Dendritic cell treated with granulocyte-macrophage colony-stimulating factor and Interleukin-4, amounts not matched to agents 40 ng/mL and 50 ng/mL, for 4 days (primary cell): ENCODE measurements at regions not wholly inside any gene's neighbourhood (a gene's known extent, or its start where the extent isn't known, plus 50 kb on each side); places are given as distances from the start of the nearest gene placed in this dataset.

Experiments used
- H3K27ac Mint-ChIP-seq: one replicate; pipeline ENCODE4 v1.8.0; 2022; ENCODE audit warnings: mild to moderate bottlenecking, mixed read lengths
- H3K27me3 Mint-ChIP-seq: one replicate; pipeline ENCODE4 v1.8.0; 2022; ENCODE audit warnings: mild to moderate bottlenecking, mixed read lengths
- H3K36me3 Mint-ChIP-seq: one replicate; pipeline ENCODE4 v1.8.0; 2022; ENCODE audit warnings: low read depth, mixed read lengths
- H3K4me1 Mint-ChIP-seq: one replicate; pipeline ENCODE4 v1.8.0; 2022; ENCODE audit warnings: low read depth, mixed read lengths
- H3K4me3 Mint-ChIP-seq: one replicate; pipeline ENCODE4 v1.8.0; 2022; ENCODE audit warnings: mild to moderate bottlenecking, moderate library complexity, mixed read lengths
- H3K9me3 Mint-ChIP-seq: one replicate; pipeline ENCODE4 v1.8.0; 2022; ENCODE audit warnings: mixed read lengths
- intact Hi-C: fragments of 100-400 bp; cut with micrococcal nuclease; formaldehyde crosslinking; loops from one replicate; pipeline ENCODE4 v1.15.0; 2022

DNA sequence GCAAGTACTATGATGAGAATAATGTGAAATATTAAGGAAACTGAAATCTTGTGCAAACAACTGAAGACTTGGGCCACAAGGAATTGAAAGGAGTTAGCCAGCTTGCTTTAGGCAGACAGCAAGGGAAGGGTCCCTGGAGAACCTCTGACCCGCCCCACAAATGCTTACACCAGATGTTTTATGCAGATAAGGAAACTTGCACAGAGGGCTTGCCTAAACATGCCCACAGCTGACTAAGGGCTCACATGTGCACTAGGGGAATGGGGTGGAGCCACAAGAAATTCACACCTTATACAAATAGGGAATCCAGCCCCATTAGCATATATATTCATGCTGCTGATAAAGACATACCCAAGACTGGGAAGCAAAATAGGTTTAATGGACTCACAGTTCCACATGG lies 86.1 kb upstream of the CYYR1 start:
- intact Hi-C loops: no loop called here
- Mint-ChIP-seq H3K27me3 (no peaks in the 10 kb centered on the region), H3K36me3 (no peaks in the 10 kb centered on the region), H3K9me3 (peaks cover 21% of the 10 kb centered on the region), H3K4me3 (no peak overlapping the region), H3K27ac (no peak overlapping the region), H3K4me1 (no peaks in the 10 kb centered on the region)

DNA sequence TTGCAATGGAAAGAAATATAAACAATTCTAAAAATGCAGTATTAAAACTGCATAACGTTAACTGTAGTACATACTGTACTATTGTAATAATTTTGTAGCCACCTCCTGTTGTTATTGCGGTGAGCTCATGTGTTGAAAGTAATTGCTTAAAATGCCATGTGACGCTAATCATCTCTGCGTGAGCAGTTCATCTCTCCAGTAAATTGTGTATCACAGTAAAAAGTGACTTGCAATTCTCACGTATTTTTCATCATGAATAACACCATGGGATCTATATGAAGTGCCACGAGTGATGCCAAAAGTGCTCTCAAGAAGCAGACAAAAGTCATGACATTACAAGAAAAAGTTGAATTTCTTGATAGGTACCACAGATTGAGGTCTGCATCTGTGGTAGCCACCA lies 82.4 kb upstream of the CYYR1 start:
- Mint-ChIP-seq H3K9me3 (peaks cover 6% of the 10 kb centered on the region), H3K4me3 (no peak overlapping the region)

DNA sequence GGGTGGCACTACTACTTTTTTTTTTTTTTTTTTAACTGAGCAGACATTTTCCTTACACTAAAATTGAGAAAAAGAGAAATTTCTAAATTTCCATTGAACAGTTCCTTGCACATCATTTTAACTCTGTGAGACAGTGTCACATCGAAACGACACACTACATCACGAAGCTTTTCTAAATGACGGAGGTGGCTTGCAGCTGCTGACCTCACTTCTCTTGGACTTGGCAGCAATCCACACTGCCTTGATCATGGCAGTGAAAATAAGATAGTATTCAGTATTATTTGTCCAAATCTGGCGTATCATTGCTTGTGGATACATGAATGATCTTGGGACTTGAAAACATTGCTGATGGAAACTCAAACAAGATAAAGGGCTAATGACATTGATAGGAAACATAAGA lies 80.3 kb upstream of the CYYR1 start:
- H3K27ac Mint-ChIP-seq: no peak overlapping the region
- intact Hi-C loops: no loop called here
- H3K4me1 Mint-ChIP-seq: no peaks in the 10 kb centered on the region
- no peaks in the 10 kb centered on the region for H3K36me3 Mint-ChIP-seq
- peaks cover 8% of the 10 kb centered on the region for H3K9me3 Mint-ChIP-seq
- no peaks in the 10 kb centered on the region for H3K27me3 Mint-ChIP-seq
- H3K4me3 Mint-ChIP-seq: no peak overlapping the region

More for the DNA sequence above, 82.4 kb upstream of the CYYR1 start:
- Mint-ChIP-seq H3K27me3 (no peaks in the 10 kb centered on the region), H3K4me1 (no peaks in the 10 kb centered on the region), H3K27ac (no peak overlapping the region), H3K36me3 (no peaks in the 10 kb centered on the region)
- intact Hi-C loops: no loop called here

DNA sequence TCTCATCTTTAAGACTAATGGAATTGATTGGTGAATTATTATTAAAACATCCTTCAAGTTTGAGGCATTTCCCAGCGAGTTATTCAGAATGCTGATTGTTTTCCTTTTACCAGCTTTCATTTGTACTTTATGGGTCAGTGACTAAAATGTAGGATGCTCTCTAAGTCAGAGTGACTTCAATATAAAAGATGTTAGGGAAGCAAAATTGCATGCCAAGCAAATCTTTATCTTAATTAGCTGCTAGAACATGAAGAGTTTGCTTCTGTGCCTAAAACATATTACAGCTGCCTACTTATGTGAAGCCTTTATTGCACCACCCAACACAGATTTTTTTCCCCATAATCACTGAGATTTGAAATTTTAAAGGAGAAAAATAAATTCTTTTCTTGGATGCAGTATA lies 79.8 kb upstream of the CYYR1 start:
- intact Hi-C loops: no loop called here
- Mint-ChIP-seq H3K9me3 (peaks cover 8% of the 10 kb centered on the region), H3K27ac (no peak overlapping the region), H3K27me3 (no peaks in the 10 kb centered on the region), H3K4me1 (no peaks in the 10 kb centered on the region), H3K4me3 (no peak overlapping the region), H3K36me3 (no peaks in the 10 kb centered on the region)

DNA sequence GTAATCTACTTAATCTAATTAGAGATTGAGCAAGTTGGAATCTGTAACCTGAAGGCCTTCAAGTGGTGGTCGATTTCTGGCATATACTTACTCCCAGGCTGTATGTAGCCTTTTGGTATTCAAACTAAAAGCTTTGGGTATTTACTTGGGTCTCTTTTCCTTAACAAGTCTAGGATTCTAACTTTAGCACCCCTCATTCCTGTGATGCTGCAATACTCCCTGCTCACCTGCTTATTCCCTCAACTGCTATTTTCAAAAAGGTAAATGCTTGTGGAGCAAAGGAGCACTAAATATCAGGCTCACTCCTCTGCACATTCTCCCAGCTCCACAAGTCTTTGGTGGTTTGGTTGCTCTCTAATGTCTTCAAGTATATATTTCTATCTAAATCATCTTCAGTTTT lies 68.0 kb upstream of the CYYR1 start:
- Mint-ChIP-seq H3K4me3 (no peak overlapping the region), H3K36me3 (no peaks in the 10 kb centered on the region), H3K27ac (no peak overlapping the region), H3K27me3 (no peaks in the 10 kb centered on the region), H3K9me3 (peaks cover under 1% of the 10 kb centered on the region), H3K4me1 (no peaks in the 10 kb centered on the region)
- intact Hi-C loops: no loop called here

DNA sequence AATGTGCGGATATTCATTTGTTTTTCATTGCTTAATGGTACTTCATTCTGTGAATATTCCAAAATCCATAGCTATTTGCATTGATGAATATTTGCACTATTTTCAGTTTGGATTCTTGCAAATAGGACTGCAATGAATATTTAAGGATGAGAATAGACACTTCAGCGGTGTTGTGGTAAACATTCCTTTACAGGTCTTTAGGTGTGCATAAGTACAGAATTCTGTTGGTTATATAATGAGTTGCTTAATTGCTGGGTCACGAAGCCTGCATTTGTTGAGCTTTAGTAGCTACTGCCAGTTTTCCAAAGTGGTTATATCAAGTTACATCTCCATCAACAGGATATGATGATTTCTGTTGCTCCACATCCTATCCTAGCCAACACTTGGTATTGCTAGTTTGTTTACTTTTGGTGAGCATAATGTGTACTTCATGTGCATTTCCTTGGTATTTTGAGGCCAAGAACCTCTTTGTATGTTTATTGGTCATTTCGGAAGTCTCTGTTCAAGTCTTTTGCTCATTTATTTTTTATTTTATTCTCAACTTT lies 64.2 kb upstream of the CYYR1 start:
- no peaks in the 10 kb centered on the region for H3K27me3 Mint-ChIP-seq
- no peaks in the 10 kb centered on the region for H3K36me3 Mint-ChIP-seq
- H3K27ac Mint-ChIP-seq: no peak overlapping the region
- no peak overlapping the region for H3K4me3 Mint-ChIP-seq
- no peaks in the 10 kb centered on the region for H3K4me1 Mint-ChIP-seq
- intact Hi-C loops: no loop called here
- H3K9me3 Mint-ChIP-seq: peaks cover 6% of the 10 kb centered on the region

DNA sequence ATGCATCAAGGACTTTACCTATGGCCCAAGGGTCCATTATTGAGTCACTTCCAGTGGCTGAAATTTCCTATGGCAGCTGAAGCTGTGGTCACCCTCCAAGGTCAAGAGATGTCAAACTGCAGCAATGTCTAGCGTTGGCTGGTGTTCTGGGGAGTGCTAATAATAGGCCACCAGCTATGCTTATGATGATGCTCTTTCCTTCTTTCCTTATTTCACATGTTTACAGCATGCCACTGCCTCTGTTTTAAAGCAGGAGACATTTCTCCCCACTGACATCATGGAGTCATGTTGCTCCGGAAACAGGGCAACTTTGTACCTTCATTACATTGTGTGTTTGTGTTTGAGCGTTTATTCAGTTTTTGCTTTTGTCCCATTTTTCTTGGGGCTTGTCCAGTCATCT lies 62.6 kb upstream of the CYYR1 start:
- Mint-ChIP-seq H3K36me3 (no peaks in the 10 kb centered on the region), H3K4me3 (no peak overlapping the region)
- intact Hi-C loops: no loop called here

DNA sequence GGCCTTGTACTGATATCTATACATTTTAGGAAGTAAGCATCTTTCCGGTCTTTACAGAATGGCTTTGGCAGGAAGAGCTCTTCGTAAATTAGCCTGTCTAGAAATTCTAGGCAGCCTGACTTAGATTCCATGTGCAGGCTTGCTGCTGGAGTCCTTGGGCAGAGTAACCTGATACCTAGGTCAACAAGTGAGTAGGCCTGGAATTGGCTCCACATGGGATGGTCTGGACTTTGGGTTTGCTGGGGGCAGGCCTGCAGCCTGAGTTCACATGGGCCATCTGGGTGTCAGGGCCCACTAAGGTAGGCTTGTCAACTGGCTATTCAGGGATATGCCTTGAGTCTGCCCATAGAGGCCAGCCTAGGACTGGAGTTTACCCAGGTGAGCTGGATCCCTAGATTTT lies 59.6 kb upstream of the CYYR1 start:
- intact Hi-C loops: no loop called here
- H3K4me3 Mint-ChIP-seq: no peak overlapping the region
- H3K27me3 Mint-ChIP-seq: no peaks in the 10 kb centered on the region
- H3K9me3 Mint-ChIP-seq: peaks cover 16% of the 10 kb centered on the region
- no peaks in the 10 kb centered on the region for H3K36me3 Mint-ChIP-seq
- no peak overlapping the region for H3K27ac Mint-ChIP-seq
- no peaks in the 10 kb centered on the region for H3K4me1 Mint-ChIP-seq

More for the DNA sequence above, 62.6 kb upstream of the CYYR1 start:
- peaks cover 16% of the 10 kb centered on the region for H3K9me3 Mint-ChIP-seq
- no peaks in the 10 kb centered on the region for H3K27me3 Mint-ChIP-seq
- H3K4me1 Mint-ChIP-seq: no peaks in the 10 kb centered on the region
- H3K27ac Mint-ChIP-seq: no peak overlapping the region

DNA sequence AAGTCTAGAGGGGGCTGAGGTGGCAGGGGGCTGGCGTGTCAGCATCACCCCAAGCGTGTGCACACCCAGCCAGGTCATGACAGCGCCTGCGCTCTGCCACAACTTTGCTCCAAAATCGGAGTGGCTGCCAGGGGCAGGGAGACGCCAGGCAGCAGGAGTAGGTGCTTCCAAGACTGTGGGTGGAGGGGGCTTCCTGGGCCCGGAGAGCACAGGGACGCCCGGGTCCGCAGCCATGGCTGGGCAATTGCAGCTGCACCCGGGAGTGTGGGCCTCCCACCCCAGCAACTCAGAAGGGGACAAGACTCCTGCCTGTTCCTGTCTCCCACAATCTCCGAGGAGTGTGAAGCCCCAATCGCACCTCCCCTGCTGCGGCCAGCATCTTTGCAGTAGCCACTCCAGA lies 53.1 kb upstream of the CYYR1 start:
- intact Hi-C loops: no loop called here
- H3K4me1 Mint-ChIP-seq: no peaks in the 10 kb centered on the region
- H3K36me3 Mint-ChIP-seq: no peaks in the 10 kb centered on the region
- no peaks in the 10 kb centered on the region for H3K27me3 Mint-ChIP-seq
- H3K27ac Mint-ChIP-seq: no peak overlapping the region
- no peaks in the 10 kb centered on the region for H3K9me3 Mint-ChIP-seq
- no peak overlapping the region for H3K4me3 Mint-ChIP-seq

DNA sequence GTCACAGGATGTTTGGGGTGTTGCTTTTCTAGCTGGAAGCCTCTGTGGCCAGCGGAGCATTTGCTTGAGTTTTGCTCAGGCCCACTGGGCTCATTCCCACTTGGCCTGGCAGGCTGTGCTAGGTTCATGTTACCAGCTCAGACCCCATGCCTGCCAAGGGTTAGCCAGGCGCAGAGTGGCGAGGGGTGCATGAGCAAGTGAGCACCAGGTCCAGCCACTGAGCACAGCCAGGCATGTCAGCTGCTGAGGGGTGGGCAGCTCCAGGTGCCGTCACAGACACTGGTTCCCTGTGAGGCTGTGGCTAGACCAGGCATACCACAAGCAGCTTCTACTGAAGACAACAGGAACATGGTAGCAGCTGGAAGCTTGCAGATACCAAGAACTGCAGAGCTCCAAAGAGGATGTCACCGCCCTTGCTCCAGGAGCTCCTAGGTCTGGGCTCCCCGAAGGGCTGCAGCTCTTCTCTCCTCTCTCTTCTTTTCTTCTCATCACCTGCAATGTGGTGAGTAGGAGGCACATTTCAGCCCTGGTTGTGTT lies 52.0 kb upstream of the CYYR1 start:
- no peaks in the 10 kb centered on the region for H3K9me3 Mint-ChIP-seq
- no peaks in the 10 kb centered on the region for H3K4me1 Mint-ChIP-seq
- H3K27ac Mint-ChIP-seq: no peak overlapping the region
- H3K36me3 Mint-ChIP-seq: no peaks in the 10 kb centered on the region
- no peaks in the 10 kb centered on the region for H3K27me3 Mint-ChIP-seq
- intact Hi-C loops: no loop called here
- no peak overlapping the region for H3K4me3 Mint-ChIP-seq
